ENCODE measurements at regions not wholly inside any gene's neighbourhood (a gene's known extent, or its start where the extent isn't known, plus 50 kb on each side); places are given as distances from the start of the nearest gene placed in this dataset.

DNA sequence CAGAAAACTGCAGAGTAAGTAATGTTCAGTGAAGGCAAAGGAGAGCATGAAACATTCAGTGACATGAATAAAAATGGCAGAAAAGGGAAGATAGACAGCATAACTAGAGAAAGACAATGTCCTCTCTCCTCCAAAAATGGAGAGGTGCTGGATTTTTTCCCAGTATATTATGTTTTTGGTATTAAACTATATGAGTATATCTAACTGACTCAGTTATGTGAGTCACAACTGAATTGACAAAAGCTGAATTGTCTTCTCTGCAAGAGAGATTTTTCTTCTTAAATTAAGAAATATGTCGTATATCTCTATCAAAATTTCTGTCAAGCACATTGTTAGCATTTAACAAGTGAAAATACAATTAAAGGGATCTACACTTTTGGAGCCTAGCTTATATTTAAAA is 375.1 kb downstream of the CHSY3 start:
- no peak overlapping the region for H2AFZ ChIP-seq (ENCODE audit: low read depth, low read length)
- intact Hi-C loops (cut with micrococcal nuclease) (no loop called here), in situ Hi-C loops (cut with MboI) (no loop called here)
- no peak overlapping the region for H3K4me2 ChIP-seq (ENCODE audit: insufficient read depth, low read length)
- no peaks in the 10 kb centered on the region for H3K36me3 ChIP-seq (ENCODE audit: control insufficient read depth, insufficient read depth, low read length)
- 0% methylated on average over 1 of the region's 1 CpG for WGBS (ENCODE audit: insufficient coverage, low coverage, missing lambda C conversion rate)
- DNase-seq (ENCODE audit: extremely low read depth in 1 of 4, low spot score in 3 of 4): no peak
- ATAC-seq: no peak
- BruUV-seq (replicated peaks): no TSS peak
- H3K9me3 ChIP-seq (replicated peaks; ENCODE audit: control insufficient read depth, insufficient read depth, low read depth, low read length): no peaks in the 10 kb centered on the region
- H3K79me2 ChIP-seq (ENCODE audit: control insufficient read depth, insufficient read depth, low read length): no peaks in the 10 kb centered on the region
- H3K4me1 ChIP-seq (replicated peaks in 1 of 2; ENCODE audit: control insufficient read depth in 2 of 2, insufficient read depth in 2 of 2, low read length in 2 of 2): no peaks in the 10 kb centered on the region
- H3K27me3 ChIP-seq (ENCODE audit: control insufficient read depth in 2 of 2, insufficient read depth in 2 of 2, low read length in 2 of 2): no peaks in the 10 kb centered on the region
- no peaks in the 10 kb centered on the region for H4K20me1 ChIP-seq (replicated peaks; ENCODE audit: control insufficient read depth, insufficient read depth, low read length)
- H3K27ac ChIP-seq (ENCODE audit: extremely low read depth, low read depth, low read length): no peak overlapping the region
- ChIA-PET CTCF (ENCODE audit: low intra/inter-chr PET ratio) (no interaction called here), POLR2A (no interaction called here)
- no peaks in the 10 kb centered on the region for H3K9me1 ChIP-seq (ENCODE audit: control insufficient read depth, insufficient read depth, low read length)
- H3K4me3 ChIP-seq: no peak overlapping the region
- no peak for FAIRE-seq
- no peak overlapping the region for H3K9ac ChIP-seq (ENCODE audit: insufficient read depth in 1 of 2, low read depth in 2 of 2, low read length in 2 of 2)
- TF ChIP-seq NR2C2 (CRISPR knock-in tag; IDR thresholded peaks at IDR 0.05) (no peak), NR2C2 (tag; IDR thresholded peaks at IDR 0.05) (no peak), JUN (IDR thresholded peaks at IDR 0.05; ENCODE audit: borderline replicate concordance, low read depth, low read length) (no peak), JUN (CRISPR knock-in tag; IDR thresholded peaks at IDR 0.05; ENCODE audit: borderline replicate concordance) (no peak), ZNF740 (CRISPR knock-in tag; IDR thresholded peaks at IDR 0.05) (no peak), ZNF740 (tag; IDR thresholded peaks at IDR 0.05) (no peak), PCBP2 (IDR thresholded peaks at IDR 0.05; ENCODE audit: low read depth, low read length, poor library complexity, severe bottlenecking) (no peak), ZNF316 (IDR thresholded peaks at IDR 0.05) (no peak), SRF (CRISPR knock-in tag; IDR thresholded peaks at IDR 0.05) (no peak), ZNF79 (CRISPR knock-in tag; IDR thresholded peaks at IDR 0.05; ENCODE audit: low read depth) (no peak), HDAC8 (tag; IDR thresholded peaks at IDR 0.05) (no peak), STAG1 (CRISPR knock-in tag; IDR thresholded peaks at IDR 0.05; ENCODE audit: borderline replicate concordance) (no peak), ZNF263 (CRISPR knock-in tag; IDR thresholded peaks at IDR 0.05; ENCODE audit: borderline replicate concordance) (no peak), HMG20A (CRISPR knock-in tag; conservative IDR thresholded peaks at IDR 0.05) (no peak), LARP7 (IDR thresholded peaks at IDR 0.05) (no peak), SNAPC5 (CRISPR knock-in tag; IDR thresholded peaks at IDR 0.05) (no peak), CHCHD3 (CRISPR knock-in tag; IDR thresholded peaks at IDR 0.05) (no peak), KLF16 (IDR thresholded peaks at IDR 0.05) (no peak), MTA2 (IDR thresholded peaks at IDR 0.05; ENCODE audit: low read depth) (no peak)
- TF ChIP-seq, protein P1, sequence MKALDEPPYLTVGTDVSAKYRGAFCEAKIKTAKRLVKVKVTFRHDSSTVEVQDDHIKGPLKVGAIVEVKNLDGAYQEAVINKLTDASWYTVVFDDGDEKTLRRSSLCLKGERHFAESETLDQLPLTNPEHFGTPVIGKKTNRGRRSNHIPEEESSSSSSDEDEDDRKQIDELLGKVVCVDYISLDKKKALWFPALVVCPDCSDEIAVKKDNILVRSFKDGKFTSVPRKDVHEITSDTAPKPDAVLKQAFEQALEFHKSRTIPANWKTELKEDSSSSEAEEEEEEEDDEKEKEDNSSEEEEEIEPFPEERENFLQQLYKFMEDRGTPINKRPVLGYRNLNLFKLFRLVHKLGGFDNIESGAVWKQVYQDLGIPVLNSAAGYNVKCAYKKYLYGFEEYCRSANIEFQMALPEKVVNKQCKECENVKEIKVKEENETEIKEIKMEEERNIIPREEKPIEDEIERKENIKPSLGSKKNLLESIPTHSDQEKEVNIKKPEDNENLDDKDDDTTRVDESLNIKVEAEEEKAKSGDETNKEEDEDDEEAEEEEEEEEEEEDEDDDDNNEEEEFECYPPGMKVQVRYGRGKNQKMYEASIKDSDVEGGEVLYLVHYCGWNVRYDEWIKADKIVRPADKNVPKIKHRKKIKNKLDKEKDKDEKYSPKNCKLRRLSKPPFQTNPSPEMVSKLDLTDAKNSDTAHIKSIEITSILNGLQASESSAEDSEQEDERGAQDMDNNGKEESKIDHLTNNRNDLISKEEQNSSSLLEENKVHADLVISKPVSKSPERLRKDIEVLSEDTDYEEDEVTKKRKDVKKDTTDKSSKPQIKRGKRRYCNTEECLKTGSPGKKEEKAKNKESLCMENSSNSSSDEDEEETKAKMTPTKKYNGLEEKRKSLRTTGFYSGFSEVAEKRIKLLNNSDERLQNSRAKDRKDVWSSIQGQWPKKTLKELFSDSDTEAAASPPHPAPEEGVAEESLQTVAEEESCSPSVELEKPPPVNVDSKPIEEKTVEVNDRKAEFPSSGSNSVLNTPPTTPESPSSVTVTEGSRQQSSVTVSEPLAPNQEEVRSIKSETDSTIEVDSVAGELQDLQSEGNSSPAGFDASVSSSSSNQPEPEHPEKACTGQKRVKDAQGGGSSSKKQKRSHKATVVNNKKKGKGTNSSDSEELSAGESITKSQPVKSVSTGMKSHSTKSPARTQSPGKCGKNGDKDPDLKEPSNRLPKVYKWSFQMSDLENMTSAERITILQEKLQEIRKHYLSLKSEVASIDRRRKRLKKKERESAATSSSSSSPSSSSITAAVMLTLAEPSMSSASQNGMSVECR (CRISPR knock-in tag; IDR thresholded peaks at IDR 0.05): no peak
